Esophagus muscularis mucosa (tissue), 4 donors: ENCODE measurements at regions not wholly inside any gene's neighbourhood (a gene's known extent, or its start where the extent isn't known, plus 50 kb on each side); places are given as distances from the start of the nearest gene placed in this dataset.

ENCODE experiments used
- EP300 ChIP-seq: sonication (generic); formaldehyde crosslinking; IDR thresholded peaks from one replicate; pipeline ENCODE4 v1.6.1; 2017; ENCODE audit warnings: antibody characterized with exemption
- POLR2A ChIP-seq: fragments of 450-650 bp; IDR thresholded peaks from one replicate; pipeline ENCODE4 v1.6.1; 2017; ENCODE audit warnings: antibody characterized with exemption, moderate library complexity, mild to moderate bottlenecking, low read depth
- POLR2AphosphoS5 ChIP-seq, 2 donors: sonication (generic); formaldehyde crosslinking; IDR thresholded peaks; one replicate each; pipeline ENCODE4 v1.6.1; 2017; ENCODE audit warnings: antibody characterized with exemption in 2 of 2
- TF ChIP-seq, protein P1 (sequence below), 3 experiments: fragments of 200-600 bp in 2 of 3; fragments of 450-650 bp in 1 of 3; sonication (generic) in 2 of 3; IDR thresholded peaks; one replicate each; pipeline ENCODE4 v1.5.1; 2017 to 2019; ENCODE audit warnings: antibody characterized with exemption in 3 of 3, mild to moderate bottlenecking in 2 of 3, moderate library complexity in 1 of 3

DNA sequence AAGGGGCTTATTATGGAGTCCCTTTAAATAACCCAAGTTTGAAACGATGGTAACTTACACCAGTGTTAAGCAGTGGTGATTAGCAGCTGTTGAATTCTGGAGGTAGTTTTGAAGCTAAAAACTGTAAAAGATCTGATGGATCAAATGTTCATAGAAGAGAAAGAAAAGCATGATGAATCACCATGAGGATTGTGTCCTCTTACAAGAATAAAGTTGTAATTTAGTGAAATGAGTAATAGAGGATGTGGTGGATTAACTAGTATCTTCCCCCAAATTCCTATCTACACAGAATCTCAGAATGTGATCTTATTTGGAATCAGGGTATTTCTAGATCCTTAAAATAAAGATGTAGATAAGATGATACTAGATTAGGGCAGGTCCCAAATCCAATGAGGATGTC lies 1138.2 kb upstream of the TMEFF2 start:
- TF ChIP-seq POLR2A (no peak), POLR2AphosphoS5 (IDR thresholded peaks at IDR 0.05) (no peak), EP300 (no peak)
- TF ChIP-seq, protein P1, sequence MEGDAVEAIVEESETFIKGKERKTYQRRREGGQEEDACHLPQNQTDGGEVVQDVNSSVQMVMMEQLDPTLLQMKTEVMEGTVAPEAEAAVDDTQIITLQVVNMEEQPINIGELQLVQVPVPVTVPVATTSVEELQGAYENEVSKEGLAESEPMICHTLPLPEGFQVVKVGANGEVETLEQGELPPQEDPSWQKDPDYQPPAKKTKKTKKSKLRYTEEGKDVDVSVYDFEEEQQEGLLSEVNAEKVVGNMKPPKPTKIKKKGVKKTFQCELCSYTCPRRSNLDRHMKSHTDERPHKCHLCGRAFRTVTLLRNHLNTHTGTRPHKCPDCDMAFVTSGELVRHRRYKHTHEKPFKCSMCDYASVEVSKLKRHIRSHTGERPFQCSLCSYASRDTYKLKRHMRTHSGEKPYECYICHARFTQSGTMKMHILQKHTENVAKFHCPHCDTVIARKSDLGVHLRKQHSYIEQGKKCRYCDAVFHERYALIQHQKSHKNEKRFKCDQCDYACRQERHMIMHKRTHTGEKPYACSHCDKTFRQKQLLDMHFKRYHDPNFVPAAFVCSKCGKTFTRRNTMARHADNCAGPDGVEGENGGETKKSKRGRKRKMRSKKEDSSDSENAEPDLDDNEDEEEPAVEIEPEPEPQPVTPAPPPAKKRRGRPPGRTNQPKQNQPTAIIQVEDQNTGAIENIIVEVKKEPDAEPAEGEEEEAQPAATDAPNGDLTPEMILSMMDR (IDR thresholded peaks at IDR 0.05): no peak
